Pancreas (tissue), 2 donors: ENCODE measurements at regions not wholly inside any gene's neighbourhood (a gene's known extent, or its start where the extent isn't known, plus 50 kb on each side); places are given as distances from the start of the nearest gene placed in this dataset.

ENCODE experiments used
- microRNA-seq, 2 donors: library from miRNA; unstranded; fragments of <30 nt; microRNA quantifications; one replicate each; pipeline versions ENCODE4 to v1.1.0, GENCODE V29; 2019 to 2020
- donor health status: DM: no; HTN: no; CAD: no; lungs with moderate emphysema.
- donor health status: DM: no; HTN: no; CAD: no.

Small RNA genes lying in the stretch of these regions (microRNA-seq; reads per million reads assigned to microRNA genes)
- 44.0 to 65.1 reads per million in 2 donors for gene MIR184
